GM23338 (cell line): ENCODE measurements at regions not wholly inside any gene's neighbourhood (a gene's known extent, or its start where the extent isn't known, plus 50 kb on each side); places are given as distances from the start of the nearest gene placed in this dataset.

Experiments used
- ATAC-seq: fragments of 200-7000 bp; cut with Tn5 transposase; 3 replicates; pipeline ENCODE4 v1.9.1; 2020
- DNase-seq: peaks from one replicate; pipeline ENCODE4 v3.0.0-alpha.2; 2015; ENCODE audit warnings: low spot score
- H2AFZ ChIP-seq: fragments of 200-600 bp; sonication (generic); 2 replicates; pipeline ENCODE4 v1.8.0; 2016; ENCODE audit warnings: antibody characterized with exemption, mild to moderate bottlenecking, moderate library complexity
- H3F3A ChIP-seq: fragments of 200-600 bp; sonication (generic); replicated peaks from 2 replicates; pipeline ENCODE4 v1.8.0; 2017; ENCODE audit warnings: antibody characterized with exemption, mixed run types, low read depth
- H3K27ac ChIP-seq: fragments of 200-600 bp; sonication (generic); 2 replicates; pipeline ENCODE4 v1.6.1; 2016; ENCODE audit warnings: low read depth
- H3K27me3 ChIP-seq: fragments of 200-600 bp; sonication (generic); 2 replicates; pipeline ENCODE4 v1.8.0; 2016; ENCODE audit warnings: mild to moderate bottlenecking, mixed run types, moderate library complexity; ENCODE audit not compliant: insufficient read depth
- H3K36me3 ChIP-seq: fragments of 200-600 bp; sonication (generic); 2 replicates; pipeline ENCODE4 v1.8.0; 2016; ENCODE audit warnings: mild to moderate bottlenecking; ENCODE audit not compliant: insufficient read depth
- H3K4me1 ChIP-seq: fragments of 200-600 bp; sonication (generic); 2 replicates; pipeline ENCODE4 v1.8.0; 2016; ENCODE audit warnings: mild to moderate bottlenecking, moderate library complexity; ENCODE audit not compliant: insufficient read depth
- H3K4me2 ChIP-seq: fragments of 200-600 bp; sonication (generic); 2 replicates; pipeline ENCODE4 v1.7.1; 2017; ENCODE audit warnings: mixed run types
- H3K4me3 ChIP-seq: fragments of 200-600 bp; sonication (generic); 2 replicates; pipeline ENCODE4 v1.6.1; 2016; ENCODE audit warnings: mixed run types
- H3K79me2 ChIP-seq: fragments of 200-600 bp; sonication (generic); replicated peaks from 2 replicates; pipeline ENCODE4 v1.8.0; 2017; ENCODE audit warnings: mild to moderate bottlenecking; ENCODE audit not compliant: insufficient read depth
- H3K9me2 ChIP-seq: fragments of 200-600 bp; sonication (generic); 2 replicates; pipeline ENCODE4 v1.8.0; 2017; ENCODE audit not compliant: insufficient read depth
- H4K20me1 ChIP-seq: fragments of 200-600 bp; sonication (generic); replicated peaks from 2 replicates; pipeline ENCODE4 v1.8.0; 2017; ENCODE audit warnings: mild to moderate bottlenecking; ENCODE audit not compliant: insufficient read depth
- H3K27ac Mint-ChIP-seq: 2 replicates; pipeline ENCODE4 v1.8.0; 2020; ENCODE audit warnings: inconsistent platforms, mild to moderate bottlenecking, moderate library complexity, mixed read lengths
- H3K27me3 Mint-ChIP-seq: 3 replicates; pipeline ENCODE4 v1.8.0; 2022; ENCODE audit warnings: low read depth, mild to moderate bottlenecking, moderate library complexity, mixed read lengths, inconsistent platforms; ENCODE audit not compliant: insufficient read depth, poor library complexity
- H3K36me3 Mint-ChIP-seq: 3 replicates; pipeline ENCODE4 v1.8.0; 2021; ENCODE audit warnings: low read depth, mild to moderate bottlenecking, inconsistent platforms, moderate library complexity, mixed read lengths
- H3K4me1 Mint-ChIP-seq: 3 replicates; pipeline ENCODE4 v1.8.0; 2020; ENCODE audit warnings: mild to moderate bottlenecking, inconsistent platforms, mixed read lengths
- H3K4me3 Mint-ChIP-seq: 3 replicates; pipeline ENCODE4 v1.8.0; 2021; ENCODE audit warnings: moderate library complexity, mild to moderate bottlenecking, inconsistent platforms, mixed read lengths
- H3K9me3 Mint-ChIP-seq: 3 replicates; pipeline ENCODE4 v1.8.0; 2020; ENCODE audit warnings: moderate library complexity, mild to moderate bottlenecking, inconsistent platforms, mixed read lengths
- CREB1 ChIP-seq: fragments of 250-450 bp; sonication (Bioruptor Pico); IDR thresholded peaks from 2 replicates; pipeline ENCODE4 v1.5.0; 2020; ENCODE audit warnings: low read depth, mild to moderate bottlenecking, moderate library complexity
- ETS1 ChIP-seq: IDR thresholded peaks from 2 replicates; pipeline ENCODE4 v1.6.1; 2016; ENCODE audit warnings: antibody characterized with exemption
- EZH2 ChIP-seq: fragments of 200-600 bp; sonication (generic); IDR thresholded peaks from one replicate; pipeline ENCODE4 v1.8.0; 2017; ENCODE audit warnings: antibody characterized with exemption, mild to moderate bottlenecking, low read depth; ENCODE audit not compliant: unreplicated experiment
- EZH2phosphoT487 ChIP-seq: fragments of 200-600 bp; sonication (generic); IDR thresholded peaks from one replicate; pipeline ENCODE4 v1.8.1; 2018; ENCODE audit warnings: antibody characterized with exemption; ENCODE audit not compliant: unreplicated experiment
- JUNB ChIP-seq: IDR thresholded peaks from one replicate; pipeline ENCODE4 v1.6.1; 2016; ENCODE audit warnings: antibody characterized with exemption; ENCODE audit not compliant: unreplicated experiment
- NANOG ChIP-seq: IDR thresholded peaks from 2 replicates; pipeline ENCODE4 v1.6.1; 2016; ENCODE audit warnings: antibody characterized with exemption, borderline replicate concordance
- POLR2AphosphoS5 ChIP-seq: IDR thresholded peaks from 2 replicates; pipeline ENCODE4 v1.6.1; 2016; ENCODE audit warnings: antibody characterized with exemption, low read depth
- STAT1 ChIP-seq: IDR thresholded peaks from one replicate; pipeline ENCODE4 v1.6.1; 2016; ENCODE audit warnings: antibody characterized with exemption; ENCODE audit not compliant: unreplicated experiment
- ZNF331 ChIP-seq: fragments of 250-450 bp; sonication (Bioruptor Pico); IDR thresholded peaks from 2 replicates; pipeline ENCODE4 v1.5.0; 2020; ENCODE audit warnings: low read depth, mild to moderate bottlenecking, moderate library complexity
- TF ChIP-seq, protein P1 (sequence below): IDR thresholded peaks from one replicate; pipeline ENCODE4 v1.6.1; 2018; ENCODE audit warnings: antibody characterized with exemption; ENCODE audit not compliant: unreplicated experiment

DNA sequence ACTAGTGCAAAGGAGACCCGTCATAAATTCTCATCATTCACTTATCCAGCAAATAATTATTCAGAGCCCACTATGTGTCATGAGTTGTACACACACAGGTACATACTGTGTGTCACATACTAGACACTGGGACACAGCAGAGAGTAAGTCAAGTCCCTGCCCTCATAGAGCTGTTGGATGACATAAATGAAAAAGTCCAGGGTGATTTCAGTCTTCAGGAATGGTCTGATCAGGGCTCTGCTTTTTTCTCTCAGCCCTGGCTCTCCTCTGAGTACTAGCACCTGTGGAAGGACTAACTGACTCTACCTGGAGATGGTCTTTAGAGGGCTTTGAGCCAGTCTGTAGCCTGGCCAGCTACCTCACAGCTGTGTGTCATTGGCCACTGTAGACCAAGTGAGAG is 198.0 kb upstream of the LEF1 start:
- H3K4me3 ChIP-seq: no peak overlapping the region
- DNase-seq: no peak
- H3K4me2 ChIP-seq: no peak overlapping the region
- Mint-ChIP-seq H3K9me3 (no peaks in the 10 kb centered on the region), H3K27me3 (no peaks in the 10 kb centered on the region), H3K27ac (no peak overlapping the region), H3K4me3 (no peak overlapping the region), H3K36me3 (no peaks in the 10 kb centered on the region), H3K4me1 (peaks cover 11% of the 10 kb centered on the region)
- H3K79me2 ChIP-seq: no peaks in the 10 kb centered on the region
- no peaks in the 10 kb centered on the region for H3K36me3 ChIP-seq
- peaks cover 1% of the 10 kb centered on the region for H3K9me2 ChIP-seq
- TF ChIP-seq POLR2AphosphoS5 (no peak), EZH2 (no peak), ZNF331 (no peak), ETS1 (no peak), EZH2phosphoT487 (no peak), STAT1 (no peak), CREB1 (CRISPR knock-in tag) (no peak)
- TF ChIP-seq, protein P1, sequence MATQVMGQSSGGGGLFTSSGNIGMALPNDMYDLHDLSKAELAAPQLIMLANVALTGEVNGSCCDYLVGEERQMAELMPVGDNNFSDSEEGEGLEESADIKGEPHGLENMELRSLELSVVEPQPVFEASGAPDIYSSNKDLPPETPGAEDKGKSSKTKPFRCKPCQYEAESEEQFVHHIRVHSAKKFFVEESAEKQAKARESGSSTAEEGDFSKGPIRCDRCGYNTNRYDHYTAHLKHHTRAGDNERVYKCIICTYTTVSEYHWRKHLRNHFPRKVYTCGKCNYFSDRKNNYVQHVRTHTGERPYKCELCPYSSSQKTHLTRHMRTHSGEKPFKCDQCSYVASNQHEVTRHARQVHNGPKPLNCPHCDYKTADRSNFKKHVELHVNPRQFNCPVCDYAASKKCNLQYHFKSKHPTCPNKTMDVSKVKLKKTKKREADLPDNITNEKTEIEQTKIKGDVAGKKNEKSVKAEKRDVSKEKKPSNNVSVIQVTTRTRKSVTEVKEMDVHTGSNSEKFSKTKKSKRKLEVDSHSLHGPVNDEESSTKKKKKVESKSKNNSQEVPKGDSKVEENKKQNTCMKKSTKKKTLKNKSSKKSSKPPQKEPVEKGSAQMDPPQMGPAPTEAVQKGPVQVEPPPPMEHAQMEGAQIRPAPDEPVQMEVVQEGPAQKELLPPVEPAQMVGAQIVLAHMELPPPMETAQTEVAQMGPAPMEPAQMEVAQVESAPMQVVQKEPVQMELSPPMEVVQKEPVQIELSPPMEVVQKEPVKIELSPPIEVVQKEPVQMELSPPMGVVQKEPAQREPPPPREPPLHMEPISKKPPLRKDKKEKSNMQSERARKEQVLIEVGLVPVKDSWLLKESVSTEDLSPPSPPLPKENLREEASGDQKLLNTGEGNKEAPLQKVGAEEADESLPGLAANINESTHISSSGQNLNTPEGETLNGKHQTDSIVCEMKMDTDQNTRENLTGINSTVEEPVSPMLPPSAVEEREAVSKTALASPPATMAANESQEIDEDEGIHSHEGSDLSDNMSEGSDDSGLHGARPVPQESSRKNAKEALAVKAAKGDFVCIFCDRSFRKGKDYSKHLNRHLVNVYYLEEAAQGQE: no peak
- H4K20me1 ChIP-seq: no peaks in the 10 kb centered on the region
- H2AFZ ChIP-seq: no peak overlapping the region
- ATAC-seq: no peak
- H3K27ac ChIP-seq: no peak overlapping the region
- H3K4me1 ChIP-seq: peaks cover 4% of the 10 kb centered on the region; the same call in 1 of the 2 replicates
- H3K27me3 ChIP-seq: no peaks in the 10 kb centered on the region
- no peaks in the 10 kb centered on the region for H3F3A ChIP-seq

- Histone ChIP-seq H3K9me2 (peaks cover 5% of the 10 kb centered on the region), H3K27ac (no peak overlapping the region), H3K36me3 (no peaks in the 10 kb centered on the region), H3K4me2 (no peak overlapping the region), H3K79me2 (no peaks in the 10 kb centered on the region), H3K4me1 (peaks cover 6% of the 10 kb centered on the region; the same call in 1 of the 2 replicates), H3K27me3 (no peaks in the 10 kb centered on the region), H2AFZ (no peak overlapping the region), H3F3A (no peaks in the 10 kb centered on the region), H3K4me3 (no peak overlapping the region), H4K20me1 (no peaks in the 10 kb centered on the region)
- H3K27me3 Mint-ChIP-seq: peaks cover 5% of the 10 kb centered on the region
- H3K4me1 Mint-ChIP-seq: peaks cover 16% of the 10 kb centered on the region
- no peaks in the 10 kb centered on the region for H3K9me3 Mint-ChIP-seq
- no peak overlapping the region for H3K27ac Mint-ChIP-seq
- no peaks in the 10 kb centered on the region for H3K36me3 Mint-ChIP-seq
- no peak for ATAC-seq
- no peak for DNase-seq
- H3K4me3 Mint-ChIP-seq: no peak overlapping the region
- no peak for TF ChIP-seq JUNB
- TF ChIP-seq POLR2AphosphoS5: no peak
- TF ChIP-seq EZH2: no peak
- TF ChIP-seq NANOG: no peak
- no peak for TF ChIP-seq STAT1
- TF ChIP-seq, protein P1: no peak
Observed at GRCh38 chr4:108365551-108365950, 196.8 kb upstream of the LEF1 start.
